SK-N-SH treated with all-trans-retinoic acid at 6 μM for 48 hours (cell line): ENCODE measurements at regions not wholly inside any gene's neighbourhood (a gene's known extent, or its start where the extent isn't known, plus 50 kb on each side); places are given as distances from the start of the nearest gene placed in this dataset.

Source experiments
- BACH2 ChIP-seq: fragments of 250-450 bp; sonication (Bioruptor Pico); IDR thresholded peaks from 2 replicates; pipeline ENCODE4 v1.9.0; 2021; ENCODE audit warnings: mild to moderate bottlenecking, borderline replicate concordance
- CSRNP3 ChIP-seq: fragments of 250-450 bp; sonication (Bioruptor Pico); IDR thresholded peaks from 2 replicates; pipeline ENCODE4 v1.5.1; 2021; ENCODE audit warnings: mild to moderate bottlenecking, moderate library complexity
- ISL1 ChIP-seq: fragments of 250-450 bp; sonication (Bioruptor Pico); IDR thresholded peaks from 2 replicates; pipeline ENCODE4 v2.1.2; 2022; ENCODE audit warnings: mild to moderate bottlenecking, moderate library complexity
- POU6F1 ChIP-seq: fragments of 250-450 bp; sonication (Bioruptor Pico); IDR thresholded peaks from 2 replicates; pipeline ENCODE4 v1.8.0; 2021; ENCODE audit warnings: low read depth, mild to moderate bottlenecking, moderate library complexity, borderline replicate concordance
- SNAI2 ChIP-seq: fragments of 250-450 bp; sonication (Bioruptor Pico); IDR thresholded peaks from 2 replicates; pipeline ENCODE4 v1.5.0; 2020; ENCODE audit warnings: mild to moderate bottlenecking, moderate library complexity
- ZC3H10 ChIP-seq: fragments of 250-450 bp; sonication (Bioruptor Pico); IDR thresholded peaks from 2 replicates; pipeline ENCODE4 v1.5.1; 2021; ENCODE audit warnings: mild to moderate bottlenecking, moderate library complexity
- ZFP3 ChIP-seq: fragments of 250-450 bp; sonication (Bioruptor Pico); IDR thresholded peaks from 2 replicates; pipeline ENCODE4 v1.5.0; 2020; ENCODE audit warnings: mild to moderate bottlenecking, moderate library complexity
- ZNF565 ChIP-seq: fragments of 450-650 bp; formaldehyde crosslinking; conservative IDR thresholded peaks from 2 replicates; pipeline ENCODE4 v1.5.0; 2020; ENCODE audit warnings: low read depth, mild to moderate bottlenecking, moderate library complexity

- no peak for TF ChIP-seq ISL1 (CRISPR knock-in tag)
- TF ChIP-seq ZC3H10 (CRISPR knock-in tag): no peak
- no peak for TF ChIP-seq ZNF565 (CRISPR knock-in tag)
- TF ChIP-seq BACH2 (CRISPR knock-in tag): no peak
- no peak for TF ChIP-seq POU6F1 (CRISPR knock-in tag)
- no peak for TF ChIP-seq ZFP3 (CRISPR knock-in tag)
- TF ChIP-seq CSRNP3 (CRISPR knock-in tag): no peak
- TF ChIP-seq SNAI2 (CRISPR knock-in tag): no peak
These were observed 138.7 kb downstream of the RXFP2 start for GRCh38 chr13:31878052-31878451.
